ENCODE measurements at regions not wholly inside any gene's neighbourhood (a gene's known extent, or its start where the extent isn't known, plus 50 kb on each side); places are given as distances from the start of the nearest gene placed in this dataset.

DNA sequence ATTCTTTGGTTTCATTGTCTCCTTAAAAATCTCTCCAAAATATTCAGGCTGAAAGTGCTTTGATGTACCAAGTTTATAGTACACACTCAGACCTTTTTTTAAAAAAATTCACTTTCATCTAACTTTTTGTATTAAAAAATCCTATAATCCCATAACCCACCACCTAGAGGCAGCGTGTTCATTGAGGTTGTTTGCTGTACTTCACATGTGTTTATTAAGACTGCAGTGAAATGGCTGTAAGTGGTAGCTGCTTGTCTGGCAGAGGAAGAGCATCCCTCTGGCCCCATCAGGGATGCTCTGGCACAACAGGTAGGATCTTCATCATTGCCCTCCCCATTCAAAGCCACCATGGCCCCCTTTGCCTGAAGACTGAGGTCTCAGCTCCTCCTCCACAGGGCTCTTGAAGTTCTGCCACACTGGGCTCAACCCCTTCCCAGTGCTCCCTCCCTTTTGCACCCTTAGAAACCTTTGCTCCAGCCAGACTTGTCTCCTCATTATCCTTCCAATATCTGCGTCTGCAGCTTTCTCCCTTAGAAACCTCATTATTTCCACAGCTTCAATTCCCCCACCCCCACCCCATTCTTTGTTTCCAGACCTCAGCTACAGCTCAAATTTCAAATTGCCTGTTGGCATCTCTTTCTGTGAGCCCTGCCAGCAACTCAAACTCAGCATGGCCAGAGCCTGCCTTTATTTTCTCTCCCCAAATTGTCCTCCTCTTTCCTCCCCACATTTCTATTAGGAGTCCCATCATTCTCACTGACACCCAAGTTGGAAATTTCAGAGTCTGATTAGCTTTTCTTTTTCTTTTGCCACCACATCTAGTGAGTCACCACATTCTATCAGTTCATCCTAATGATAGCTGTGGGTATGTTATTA lies 369.6 kb upstream of the USP24 start:
- Histone ChIP-seq H3K36me3 (ENCODE audit: insufficient read depth, low read length) (no peaks in the 10 kb centered on the region), H3K9me2 (replicated peaks; ENCODE audit: low read depth, low read length) (no peaks in the 10 kb centered on the region), H3F3A (ENCODE audit: low read depth) (no peaks in the 10 kb centered on the region), H3K4me3 (ENCODE audit: low read length, poor library complexity, severe bottlenecking) (no peak overlapping the region), H3K4me2 (ENCODE audit: low read depth, low read length, poor library complexity, severe bottlenecking) (no peak overlapping the region), H3K4me1 (ENCODE audit: insufficient read depth, low read length, poor library complexity, severe bottlenecking) (no peaks in the 10 kb centered on the region), H3K9me3 (ENCODE audit: insufficient read depth, low read depth, low read length) (no peaks in the 10 kb centered on the region), H4K20me1 (ENCODE audit: insufficient read depth, low read length, poor library complexity, severe bottlenecking) (no peaks in the 10 kb centered on the region), H3K27me3 (ENCODE audit: insufficient read depth, low read length, poor library complexity, severe bottlenecking) (no peaks in the 10 kb centered on the region), H3K79me2 (ENCODE audit: insufficient read depth, low read length) (no peaks in the 10 kb centered on the region), H2AFZ (ENCODE audit: low read length) (no peak overlapping the region), H3K9ac (ENCODE audit: low read depth, low read length, poor library complexity, severe bottlenecking) (no peak overlapping the region)
- TF ChIP-seq, protein P1, sequence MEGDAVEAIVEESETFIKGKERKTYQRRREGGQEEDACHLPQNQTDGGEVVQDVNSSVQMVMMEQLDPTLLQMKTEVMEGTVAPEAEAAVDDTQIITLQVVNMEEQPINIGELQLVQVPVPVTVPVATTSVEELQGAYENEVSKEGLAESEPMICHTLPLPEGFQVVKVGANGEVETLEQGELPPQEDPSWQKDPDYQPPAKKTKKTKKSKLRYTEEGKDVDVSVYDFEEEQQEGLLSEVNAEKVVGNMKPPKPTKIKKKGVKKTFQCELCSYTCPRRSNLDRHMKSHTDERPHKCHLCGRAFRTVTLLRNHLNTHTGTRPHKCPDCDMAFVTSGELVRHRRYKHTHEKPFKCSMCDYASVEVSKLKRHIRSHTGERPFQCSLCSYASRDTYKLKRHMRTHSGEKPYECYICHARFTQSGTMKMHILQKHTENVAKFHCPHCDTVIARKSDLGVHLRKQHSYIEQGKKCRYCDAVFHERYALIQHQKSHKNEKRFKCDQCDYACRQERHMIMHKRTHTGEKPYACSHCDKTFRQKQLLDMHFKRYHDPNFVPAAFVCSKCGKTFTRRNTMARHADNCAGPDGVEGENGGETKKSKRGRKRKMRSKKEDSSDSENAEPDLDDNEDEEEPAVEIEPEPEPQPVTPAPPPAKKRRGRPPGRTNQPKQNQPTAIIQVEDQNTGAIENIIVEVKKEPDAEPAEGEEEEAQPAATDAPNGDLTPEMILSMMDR (conservative IDR thresholded peaks at IDR 0.05; ENCODE audit: low read length), result no peak
- TF ChIP-seq EZH2phosphoT487 (IDR thresholded peaks at IDR 0.05; ENCODE audit: borderline replicate concordance), result no peak

DNA sequence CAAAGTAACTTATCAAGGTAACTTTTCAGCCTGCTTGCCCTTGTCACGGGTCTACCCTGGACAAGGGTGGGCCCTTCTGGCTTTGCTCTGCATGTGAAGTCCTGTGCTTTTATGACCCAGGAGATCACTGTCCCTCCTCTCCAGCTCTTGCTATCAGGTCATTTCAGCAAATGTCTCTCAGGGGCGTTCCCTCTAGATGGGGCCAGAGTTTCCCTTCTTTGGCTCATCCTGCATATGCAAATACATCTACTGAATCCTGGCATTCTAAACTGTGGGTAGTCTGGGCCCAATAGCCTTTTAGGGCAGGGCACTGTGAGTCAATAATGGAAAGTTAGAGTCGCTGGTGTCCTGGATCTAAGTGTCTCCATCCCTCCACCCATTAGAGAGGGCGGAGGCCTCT lies 366.9 kb upstream of the USP24 start:
- H3K4me2 ChIP-seq (ENCODE audit: low read depth, low read length, poor library complexity, severe bottlenecking), result no peak overlapping the region
- no peaks in the 10 kb centered on the region for H3K27me3 ChIP-seq (ENCODE audit: insufficient read depth, low read length, poor library complexity, severe bottlenecking)
- no peaks in the 10 kb centered on the region for H3K79me2 ChIP-seq (ENCODE audit: insufficient read depth, low read length)
- no peak overlapping the region for H3K4me3 ChIP-seq (ENCODE audit: low read length, poor library complexity, severe bottlenecking)
- no peak for TF ChIP-seq EZH2phosphoT487 (IDR thresholded peaks at IDR 0.05; ENCODE audit: borderline replicate concordance)
- TF ChIP-seq, protein P1 (conservative IDR thresholded peaks at IDR 0.05; ENCODE audit: low read length), result no peak
- no peaks in the 10 kb centered on the region for H4K20me1 ChIP-seq (ENCODE audit: insufficient read depth, low read length, poor library complexity, severe bottlenecking)
- no peaks in the 10 kb centered on the region for H3K36me3 ChIP-seq (ENCODE audit: insufficient read depth, low read length)
- no peak overlapping the region for H3K9ac ChIP-seq (ENCODE audit: low read depth, low read length, poor library complexity, severe bottlenecking)
- H3K9me3 ChIP-seq (ENCODE audit: insufficient read depth, low read depth, low read length), result no peaks in the 10 kb centered on the region
- H3K9me2 ChIP-seq (replicated peaks; ENCODE audit: low read depth, low read length), result no peaks in the 10 kb centered on the region
- H3F3A ChIP-seq (ENCODE audit: low read depth), result no peaks in the 10 kb centered on the region
- no peaks in the 10 kb centered on the region for H3K4me1 ChIP-seq (ENCODE audit: insufficient read depth, low read length, poor library complexity, severe bottlenecking)
- no peak overlapping the region for H2AFZ ChIP-seq (ENCODE audit: low read length)

DNA sequence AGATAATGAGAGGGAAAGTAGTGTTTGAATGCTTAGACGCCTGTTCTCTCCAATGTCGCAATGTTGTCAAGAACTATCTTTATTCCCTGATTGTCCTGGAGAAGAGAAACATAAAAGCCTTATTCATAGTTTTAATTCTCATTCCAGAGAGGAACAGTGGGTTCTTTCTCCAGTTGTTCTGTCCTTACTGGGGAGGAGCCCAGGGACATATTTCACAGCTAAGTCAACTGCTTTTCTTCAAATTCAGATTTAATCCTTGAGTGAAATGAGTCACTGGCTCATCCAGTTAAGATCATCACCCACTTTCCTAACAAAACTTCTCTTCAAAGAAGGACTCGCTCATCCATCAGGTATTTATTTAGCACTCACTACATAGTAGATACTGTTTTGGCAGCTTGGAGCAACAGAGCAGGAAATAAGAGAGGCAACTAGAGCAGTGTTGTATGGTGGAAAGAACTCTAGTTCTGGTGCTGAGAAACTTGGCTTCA lies 365.7 kb upstream of the USP24 start:
- Histone ChIP-seq H3K4me3 (ENCODE audit: low read length, poor library complexity, severe bottlenecking) (no peak overlapping the region), H3K4me2 (ENCODE audit: low read depth, low read length, poor library complexity, severe bottlenecking) (no peak overlapping the region), H3K9me2 (replicated peaks; ENCODE audit: low read depth, low read length) (no peaks in the 10 kb centered on the region), H3K9me3 (ENCODE audit: insufficient read depth, low read depth, low read length) (no peaks in the 10 kb centered on the region), H3K4me1 (ENCODE audit: insufficient read depth, low read length, poor library complexity, severe bottlenecking) (no peaks in the 10 kb centered on the region), H3F3A (ENCODE audit: low read depth) (no peaks in the 10 kb centered on the region), H4K20me1 (ENCODE audit: insufficient read depth, low read length, poor library complexity, severe bottlenecking) (no peaks in the 10 kb centered on the region), H3K9ac (ENCODE audit: low read depth, low read length, poor library complexity, severe bottlenecking) (no peak overlapping the region), H3K36me3 (ENCODE audit: insufficient read depth, low read length) (no peaks in the 10 kb centered on the region), H3K79me2 (ENCODE audit: insufficient read depth, low read length) (no peaks in the 10 kb centered on the region), H2AFZ (ENCODE audit: low read length) (no peak overlapping the region), H3K27me3 (ENCODE audit: insufficient read depth, low read length, poor library complexity, severe bottlenecking) (no peaks in the 10 kb centered on the region)
- no peak for TF ChIP-seq EZH2phosphoT487 (IDR thresholded peaks at IDR 0.05; ENCODE audit: borderline replicate concordance)

Data from Loucy (cell line).